Germinal center (tissue), 1 donor: ENCODE measurements at regions not wholly inside any gene's neighbourhood (a gene's known extent, or its start where the extent isn't known, plus 50 kb on each side); places are given as distances from the start of the nearest gene placed in this dataset.

Experiments
- DNase-seq: peaks from one replicate; pipeline ENCODE4 v3.0.0; 2012; ENCODE audit warnings: mixed read lengths, low spot score

DNA sequence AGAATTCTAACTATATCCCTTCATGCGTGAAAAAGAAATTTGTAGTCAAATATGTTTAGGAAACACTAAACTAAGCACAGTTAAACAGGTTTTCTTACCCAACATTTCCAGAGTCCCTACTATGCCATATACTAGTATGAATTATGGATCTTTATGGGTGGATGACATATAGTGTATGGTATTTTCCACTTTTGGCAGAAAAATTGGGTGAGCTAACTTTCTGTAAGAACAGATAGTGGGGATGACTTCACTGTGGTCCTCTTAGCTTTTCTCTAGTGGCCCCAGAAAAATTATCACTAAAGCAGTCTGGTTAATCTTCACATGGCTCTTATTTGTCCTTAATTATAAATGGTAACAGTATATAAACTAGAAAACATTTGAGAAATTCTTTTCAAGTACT is 240.0 kb upstream of the GULP1 start:
- DNase-seq, result no peak

DNA sequence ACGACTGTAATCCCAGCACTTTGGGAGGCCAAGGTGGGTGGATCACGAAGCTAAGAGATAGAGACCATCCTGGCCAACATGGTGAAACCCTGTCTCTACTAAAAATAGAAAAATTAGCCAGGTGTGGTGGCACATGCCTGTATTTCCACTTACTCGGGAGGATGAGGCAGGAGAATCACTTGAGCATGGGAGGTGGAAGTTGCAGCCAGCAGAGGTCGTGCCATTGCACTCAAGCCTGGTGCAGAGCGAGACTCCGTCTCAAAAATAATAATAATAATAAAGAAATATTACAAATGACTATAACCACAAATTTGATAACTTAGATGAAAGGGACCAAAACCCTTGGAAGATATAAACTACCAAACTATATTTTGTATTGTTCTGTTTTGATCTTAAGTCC is 226.3 kb upstream of the GULP1 start:
- DNase-seq, result no peak

- DNase-seq, result no peak
Measured at GRCh38 chr2:188068093-188068492, 223.6 kb upstream of the GULP1 start.

GRCh38 chr2:188076149-188077056 is 215.3 kb upstream of the GULP1 start:
- DNase-seq, result no peak

GRCh38 chr2:188077757-188078156 is 213.9 kb upstream of the GULP1 start:
- DNase-seq, result no peak

- no peak for DNase-seq
Measured at GRCh38 chr2:188078534-188078933, 213.1 kb upstream of the GULP1 start.

GRCh38 chr2:188079196-188079595 is 212.5 kb upstream of the GULP1 start:
- no peak for DNase-seq

- DNase-seq, result no peak
Measured at GRCh38 chr2:188085421-188085820, 206.3 kb upstream of the GULP1 start.

DNA sequence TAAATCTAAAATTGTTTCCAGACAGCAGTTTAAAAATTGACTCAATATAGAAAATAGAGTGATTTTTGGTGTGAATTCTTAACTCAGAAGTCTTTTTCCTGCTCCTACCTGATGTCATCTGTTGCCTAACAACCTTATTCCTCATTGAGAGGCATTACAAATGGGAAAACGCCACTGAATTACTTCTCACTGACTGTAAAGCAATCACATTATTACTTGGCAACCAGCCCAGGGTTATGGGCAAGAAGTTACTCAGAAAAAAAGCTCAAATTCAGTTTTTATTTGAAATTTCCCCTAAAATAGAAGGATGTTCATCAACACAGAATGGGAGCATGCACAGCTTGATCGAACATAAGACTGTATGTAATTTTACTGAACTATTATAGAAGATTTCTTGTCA is 201.8 kb upstream of the GULP1 start:
- no peak for DNase-seq

GRCh38 chr2:188091220-188091619 is 200.5 kb upstream of the GULP1 start:
- no peak for DNase-seq

DNA sequence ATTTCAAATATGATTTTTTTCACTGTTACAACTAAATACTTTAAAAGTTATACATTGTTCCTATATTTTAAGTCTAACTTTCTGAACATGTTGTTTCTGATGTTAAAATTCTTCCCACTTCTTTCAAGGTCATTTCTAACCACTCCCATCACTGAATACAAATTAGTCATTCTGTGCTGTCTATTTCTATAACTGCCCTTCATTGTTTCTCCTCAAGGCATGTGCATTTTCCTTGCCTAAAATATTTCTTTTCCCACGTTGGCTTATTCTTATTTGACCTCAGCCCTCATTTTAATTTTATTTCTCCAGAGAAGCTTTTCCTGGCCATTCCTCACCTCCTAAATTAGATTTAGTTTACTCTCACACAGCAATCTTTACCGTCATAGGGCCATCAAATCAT is 198.9 kb upstream of the GULP1 start:
- no peak for DNase-seq

DNA sequence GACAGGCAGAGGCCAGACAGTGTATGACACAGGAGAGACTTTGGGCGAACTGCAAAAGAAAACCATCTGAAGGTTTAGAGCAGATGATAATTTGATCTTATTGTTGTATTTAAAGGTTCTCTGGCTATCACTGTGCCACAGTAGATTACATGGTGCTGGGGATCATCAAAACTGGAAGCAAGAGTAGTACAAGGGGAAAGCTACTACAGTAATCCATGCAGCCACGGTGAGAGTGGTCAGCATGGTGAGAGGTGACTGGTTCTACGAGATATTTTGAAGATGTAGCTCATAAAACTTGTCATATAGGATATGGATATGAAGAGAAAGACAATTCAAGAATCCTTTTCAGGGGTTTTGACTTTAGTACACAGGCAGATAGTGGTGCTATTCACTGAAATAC is 194.8 kb upstream of the GULP1 start:
- DNase-seq, result no peak

- DNase-seq, result no peak
Measured at GRCh38 chr2:188102881-188103280, 188.8 kb upstream of the GULP1 start.

- no peak for DNase-seq
Measured at GRCh38 chr2:188114014-188114413, 177.7 kb upstream of the GULP1 start.

- no peak for DNase-seq
Measured at GRCh38 chr2:188117706-188118105, 174.0 kb upstream of the GULP1 start.

- no peak for DNase-seq
Measured at GRCh38 chr2:188118431-188118830, 173.2 kb upstream of the GULP1 start.

GRCh38 chr2:188119112-188119838 is 172.4 kb upstream of the GULP1 start:
- no peak for DNase-seq

DNA sequence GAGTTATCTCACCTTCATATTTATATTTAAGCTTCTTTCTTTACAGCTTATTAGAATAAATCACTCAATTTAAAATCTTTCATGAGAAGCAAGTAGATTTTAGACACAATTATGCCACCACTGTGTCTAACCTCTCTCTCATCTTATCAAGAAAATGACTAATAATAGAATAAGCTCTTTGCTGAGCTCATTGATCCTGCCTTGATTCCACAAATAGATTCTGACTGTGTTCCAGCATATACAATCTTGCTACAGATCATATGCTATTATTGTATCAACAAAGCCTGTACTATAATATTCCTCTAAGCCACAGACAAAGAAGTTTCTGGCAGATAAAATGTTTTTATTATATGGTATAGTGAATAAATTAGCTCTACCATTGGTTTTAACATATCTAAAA is 168.7 kb upstream of the GULP1 start:
- no peak for DNase-seq

DNA sequence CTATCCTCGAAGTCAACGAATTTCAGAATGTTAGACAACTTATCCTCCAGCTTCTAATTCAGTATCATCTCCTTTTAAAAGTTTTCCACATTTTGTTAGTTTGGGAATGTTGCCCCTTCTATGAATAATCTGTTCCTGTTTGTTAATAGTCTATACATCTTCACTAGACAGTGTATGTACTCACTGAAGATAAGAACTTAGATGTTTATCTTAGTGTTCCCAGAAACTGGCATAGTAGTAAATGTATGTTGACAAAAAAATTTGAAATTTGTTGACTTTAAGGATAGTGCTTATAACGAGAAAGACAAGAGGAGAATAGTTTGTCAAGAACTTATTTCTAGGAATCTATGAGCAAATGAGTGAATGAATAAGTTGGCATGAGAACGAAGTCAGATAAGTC is 162.0 kb upstream of the GULP1 start:
- no peak for DNase-seq

GRCh38 chr2:188130317-188130716 is 161.4 kb upstream of the GULP1 start:
- DNase-seq, result no peak

GRCh38 chr2:188131281-188131680 is 160.4 kb upstream of the GULP1 start:
- DNase-seq, result no peak

GRCh38 chr2:188132385-188132784 is 159.3 kb upstream of the GULP1 start:
- DNase-seq, result no peak

- DNase-seq, result no peak
Measured at GRCh38 chr2:188134241-188134640, 157.4 kb upstream of the GULP1 start.
